ENCODE measurements at regions not wholly inside any gene's neighbourhood (a gene's known extent, or its start where the extent isn't known, plus 50 kb on each side); places are given as distances from the start of the nearest gene placed in this dataset.

DNA sequence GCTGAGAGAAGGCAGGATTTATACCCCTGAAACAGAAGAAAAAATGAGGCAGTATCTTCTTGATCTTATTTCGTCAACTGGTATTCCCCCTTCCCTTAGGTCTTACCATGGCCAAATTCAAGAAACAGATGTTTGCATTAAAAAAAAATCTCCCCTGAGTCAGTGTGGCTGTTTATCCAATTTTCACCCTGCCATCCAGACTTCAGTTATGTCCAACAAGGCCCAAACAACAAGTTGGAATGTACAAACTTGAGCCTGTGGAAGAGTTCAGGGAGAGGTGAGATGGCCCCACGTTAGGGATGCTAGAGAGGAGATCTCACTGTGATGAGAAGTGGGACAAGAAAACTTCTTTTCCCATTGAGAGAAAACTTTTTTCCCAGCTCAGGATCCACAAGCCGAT lies 147.2 kb upstream of the PROX1 start:
- Mint-ChIP-seq H3K9me3 (peaks cover 0 to 1% (median 0%) of the 10 kb centered on the region in 7 donors), H3K4me3 (no peak overlapping the region), H3K27me3 (ENCODE audit: low read depth in 3 of 3) (no peaks in the 10 kb centered on the region), H3K36me3 (no peaks in the 10 kb centered on the region), H3K27ac (no peak overlapping the region), H3K4me1 (no peaks in the 10 kb centered on the region)
- H3K9me3 ChIP-seq (replicated peaks in 1 of 2; ENCODE audit: control insufficient read depth in 1 of 2, insufficient read depth in 1 of 2, low read length in 2 of 2) = no peaks in the 10 kb centered on the region
- H3K36me3 ChIP-seq (replicated peaks in 1 of 2; ENCODE audit: control insufficient read depth in 1 of 2, insufficient read depth in 2 of 2, low read length in 2 of 2) = no peaks in the 10 kb centered on the region
- no peak overlapping the region for H3K27ac ChIP-seq (ENCODE audit: low read depth in 1 of 2, low read length in 2 of 2)
- H3K27me3 ChIP-seq (ENCODE audit: control insufficient read depth in 2 of 2, insufficient read depth in 2 of 2, low read length in 2 of 2) = no peaks in the 10 kb centered on the region
- no peaks in the 10 kb centered on the region for H4K20me1 ChIP-seq (ENCODE audit: insufficient read depth, low read length)
- WGBS (ENCODE audit: insufficient coverage) = 100% methylated on average over 1 of the region's 3 CpGs
- DNase-seq = no peak
- H3K4me1 ChIP-seq (ENCODE audit: control insufficient read depth in 1 of 2, insufficient read depth in 2 of 2, low read length in 2 of 2) = no peaks in the 10 kb centered on the region
- no peak for TF ChIP-seq CTCF (IDR thresholded peaks at IDR 0.05)
- no peak overlapping the region for H3K9ac ChIP-seq (ENCODE audit: insufficient read depth, low read length, poor library complexity, severe bottlenecking)
- no peaks in the 10 kb centered on the region for H3K79me2 ChIP-seq (ENCODE audit: insufficient read depth, low read length)
- no peak overlapping the region for H3K4me2 ChIP-seq (replicated peaks; ENCODE audit: extremely low read depth, low read length, poor library complexity, severe bottlenecking)
- H2AFZ ChIP-seq (ENCODE audit: insufficient read depth, low read depth, low read length, poor library complexity, severe bottlenecking) = no peak overlapping the region
- intact Hi-C loops (cut with micrococcal nuclease) = no loop called here
- no peak overlapping the region for H3K4me3 ChIP-seq (replicated peaks in 1 of 3; ENCODE audit: low read depth in 2 of 3, low read length in 3 of 3)

GRCh38 chr1:213844632-213845031 lies 143.1 kb upstream of the PROX1 start:
- Mint-ChIP-seq H3K4me3 (no peak overlapping the region), H3K27ac (peak overlapping the region in 1 of 7 donors; percentile 42), H3K36me3 (no peaks in the 10 kb centered on the region), H3K4me1 (no peaks in the 10 kb centered on the region), H3K9me3 (peaks cover 0 to 1% (median 0%) of the 10 kb centered on the region in 7 donors), H3K27me3 (ENCODE audit: low read depth in 3 of 3) (no peaks in the 10 kb centered on the region)
- no peaks in the 10 kb centered on the region for H3K79me2 ChIP-seq (ENCODE audit: insufficient read depth, low read length)
- H2AFZ ChIP-seq (ENCODE audit: insufficient read depth, low read depth, low read length, poor library complexity, severe bottlenecking) = no peak overlapping the region
- no peak overlapping the region for H3K4me3 ChIP-seq (replicated peaks in 1 of 3; ENCODE audit: low read depth in 2 of 3, low read length in 3 of 3)
- H3K4me1 ChIP-seq (ENCODE audit: control insufficient read depth in 1 of 2, insufficient read depth in 2 of 2, low read length in 2 of 2) = no peaks in the 10 kb centered on the region
- no peaks in the 10 kb centered on the region for H4K20me1 ChIP-seq (ENCODE audit: insufficient read depth, low read length)
- no peaks in the 10 kb centered on the region for H3K36me3 ChIP-seq (replicated peaks in 1 of 2; ENCODE audit: control insufficient read depth in 1 of 2, insufficient read depth in 2 of 2, low read length in 2 of 2)
- H3K27ac ChIP-seq (ENCODE audit: low read depth in 1 of 2, low read length in 2 of 2) = no peak overlapping the region
- H3K9me3 ChIP-seq (replicated peaks in 1 of 2; ENCODE audit: control insufficient read depth in 1 of 2, insufficient read depth in 1 of 2, low read length in 2 of 2) = no peaks in the 10 kb centered on the region
- 67% methylated on average over 1 of the region's 2 CpGs for WGBS (ENCODE audit: insufficient coverage)
- H3K27me3 ChIP-seq (ENCODE audit: control insufficient read depth in 2 of 2, insufficient read depth in 2 of 2, low read length in 2 of 2) = no peaks in the 10 kb centered on the region
- no peak for TF ChIP-seq CTCF (IDR thresholded peaks at IDR 0.05)
- H3K4me2 ChIP-seq (replicated peaks; ENCODE audit: extremely low read depth, low read length, poor library complexity, severe bottlenecking) = no peak overlapping the region
- no peak for DNase-seq
- intact Hi-C loops (cut with micrococcal nuclease) = no loop called here
- H3K9ac ChIP-seq (ENCODE audit: insufficient read depth, low read length, poor library complexity, severe bottlenecking) = no peak overlapping the region
